Gastroesophageal sphincter (tissue), 4 donors: ENCODE measurements at regions not wholly inside any gene's neighbourhood (a gene's known extent, or its start where the extent isn't known, plus 50 kb on each side); places are given as distances from the start of the nearest gene placed in this dataset.
"Not testable (repeated sequence)": the region's sequence is repeated elsewhere in the genome, so short reads cannot be mapped to it uniquely, and the experiment has no call there.

ENCODE experiments used
- ATAC-seq: fragments of 150-250 bp; one replicate; pipeline ENCODE4 v1.9.1; 2016; ENCODE audit warnings: mild to moderate bottlenecking, moderate library complexity
- H3K27ac ChIP-seq, 4 donors: fragments of 200-600 bp; sonication (generic) in 3 of 4; 1 replicate in 3 of 4; 2 replicates in 1 of 4; pipeline ENCODE4 v1.5.1; 2016 to 2019
- H3K27me3 ChIP-seq: fragments of 200-600 bp; sonication (generic); one replicate; pipeline ENCODE4 v1.5.1; 2019
- H3K36me3 ChIP-seq, 2 donors: fragments of 200-600 bp; sonication (generic); one replicate each; pipeline ENCODE4 v1.5.1; 2019; ENCODE audit warnings: control low read depth in 1 of 2
- H3K4me1 ChIP-seq, 3 donors: fragments of 200-600 bp; sonication (generic); 1 replicate in 2 of 3; 2 replicates in 1 of 3; pipeline ENCODE4 v1.5.1; 2016 to 2019; ENCODE audit warnings: control low read depth in 2 of 3
- H3K4me3 ChIP-seq, 2 donors: fragments of 200-600 bp; sonication (generic); one replicate each; pipeline ENCODE4 v1.5.1; 2019; ENCODE audit warnings: mild to moderate bottlenecking in 1 of 2, moderate library complexity in 1 of 2
- H3K9me3 ChIP-seq, 3 donors: fragments of 200-600 bp; sonication (generic); one replicate each; pipeline ENCODE4 v1.5.1; 2017 to 2019; ENCODE audit warnings: control low read depth in 2 of 3
- CTCF ChIP-seq, 4 experiments: fragments of 200-600 bp in 2 of 4; fragments of 450-650 bp in 2 of 4; sonication (generic) in 1 of 4; IDR thresholded peaks; one replicate each; pipeline ENCODE4 v1.5.1; 2017 to 2019; ENCODE audit warnings: antibody characterized with exemption in 4 of 4, mild to moderate bottlenecking in 2 of 4, moderate library complexity in 2 of 4
- EP300 ChIP-seq: sonication (generic); formaldehyde crosslinking; IDR thresholded peaks from one replicate; pipeline ENCODE4 v1.6.1; 2017; ENCODE audit warnings: antibody characterized with exemption, mild to moderate bottlenecking
- POLR2A ChIP-seq, 2 donors: fragments of 450-650 bp; IDR thresholded peaks; one replicate each; pipeline ENCODE4 v1.6.1; 2017; ENCODE audit warnings: antibody characterized with exemption in 2 of 2, mild to moderate bottlenecking in 2 of 2, moderate library complexity in 1 of 2
- POLR2AphosphoS5 ChIP-seq: sonication (generic); formaldehyde crosslinking; IDR thresholded peaks from one replicate; pipeline ENCODE4 v1.6.1; 2017; ENCODE audit warnings: antibody characterized with exemption
- WGBS, 2 donors: methylation state at CpG; one replicate each; pipeline ENCODE4 v1.1.5; 2018; ENCODE audit warnings: low coverage in 1 of 2; 5-methylcytosine and 5-hydroxymethylcytosine counted together

GRCh38 chr6:131486608-131487007 is 86.4 kb upstream of the ARG1 start:
- ATAC-seq = no peak
- TF ChIP-seq CTCF (IDR thresholded peaks at IDR 0.05) (no peak), POLR2A (IDR thresholded peaks at IDR 0.05) (no peak), POLR2AphosphoS5 (no peak), EP300 (no peak)
- no peaks in the 10 kb centered on the region for H3K36me3 ChIP-seq
- H3K27me3 ChIP-seq = no peaks in the 10 kb centered on the region
- no peak overlapping the region for H3K27ac ChIP-seq
- no peaks in the 10 kb centered on the region for H3K9me3 ChIP-seq
- no peaks in the 10 kb centered on the region for H3K4me1 ChIP-seq
- H3K4me3 ChIP-seq = no peak overlapping the region
- WGBS, 2 donors = 85 to 92% methylated on average over 2 of the region's 2 CpGs

- no peak for ATAC-seq
- Histone ChIP-seq H3K27me3 (no peaks in the 10 kb centered on the region), H3K27ac (no peak overlapping the region), H3K9me3 (no peaks in the 10 kb centered on the region), H3K36me3 (no peaks in the 10 kb centered on the region), H3K4me1 (no peaks in the 10 kb centered on the region), H3K4me3 (no peak overlapping the region)
- TF ChIP-seq POLR2A (IDR thresholded peaks at IDR 0.05) (no peak), EP300 (no peak), CTCF (IDR thresholded peaks at IDR 0.05) (no peak), POLR2AphosphoS5 (no peak)
- 88% methylated on average over 3 of the region's 3 CpGs; no CpG with 5 or more reads in 1 of the 2 donors for WGBS, 2 donors
Measured at GRCh38 chr6:131488780-131489179, 84.2 kb upstream of the ARG1 start.

GRCh38 chr6:131490441-131490840 is 82.6 kb upstream of the ARG1 start:
- TF ChIP-seq POLR2AphosphoS5 = no peak
- no peak for TF ChIP-seq CTCF (IDR thresholded peaks at IDR 0.05)
- TF ChIP-seq POLR2A (IDR thresholded peaks at IDR 0.05) = no peak
- Histone ChIP-seq H3K4me1 (no peaks in the 10 kb centered on the region), H3K27me3 (no peaks in the 10 kb centered on the region), H3K9me3 (peaks cover 0 to 4% (median 0%) of the 10 kb centered on the region in 3 donors), H3K4me3 (no peak overlapping the region), H3K27ac (no peak overlapping the region), H3K36me3 (no peaks in the 10 kb centered on the region)
- no peak for ATAC-seq
- WGBS, 2 donors = 67 to 72% methylated on average over 1 to 3 of the region's 3 CpGs

- no peak overlapping the region for H3K27ac ChIP-seq
- no peaks in the 10 kb centered on the region for H3K36me3 ChIP-seq
- no peak for TF ChIP-seq POLR2A (IDR thresholded peaks at IDR 0.05)
- no peak for TF ChIP-seq CTCF (IDR thresholded peaks at IDR 0.05)
- TF ChIP-seq POLR2AphosphoS5 = no peak
- no peak for TF ChIP-seq EP300
- H3K4me1 ChIP-seq = no peaks in the 10 kb centered on the region
- H3K27me3 ChIP-seq = no peaks in the 10 kb centered on the region
- peaks cover 0 to 4% (median 0%) of the 10 kb centered on the region in 3 donors for H3K9me3 ChIP-seq
- no peak overlapping the region for H3K4me3 ChIP-seq
- ATAC-seq = no peak
- WGBS, 2 donors = 76 to 80% methylated on average over 3 to 4 of the region's 4 CpGs
Measured at GRCh38 chr6:131492932-131493573, 80.0 kb upstream of the ARG1 start.

- H3K9me3 ChIP-seq, H3K4me3 ChIP-seq, H3K36me3 ChIP-seq, H3K27ac ChIP-seq, H3K27me3 ChIP-seq, ATAC-seq, H3K4me1 ChIP-seq: not testable (repeated sequence)
- WGBS, 2 donors = 86 to 90% methylated on average over 2 to 5 of the region's 5 CpGs
Measured at GRCh38 chr6:131504387-131504786, 68.6 kb upstream of the ARG1 start.
